K562 (cell line): ENCODE measurements at regions not wholly inside any gene's neighbourhood (a gene's known extent, or its start where the extent isn't known, plus 50 kb on each side); places are given as distances from the start of the nearest gene placed in this dataset.

ENCODE experiments used
- ARID3A ChIP-seq: IDR thresholded peaks from 2 replicates; pipeline ENCODE4 v1.6.1; 2012; ENCODE audit warnings: low read depth, low read length, improper control_type of control experiment, borderline replicate concordance
- CTCFL ChIP-seq: IDR thresholded peaks from 2 replicates; pipeline ENCODE4 v1.6.1; 2011; ENCODE audit warnings: borderline replicate concordance, low read depth, mild to moderate bottlenecking, moderate library complexity, low read length; ENCODE audit not compliant: insufficient read depth, poor library complexity, severe bottlenecking
- MEF2A ChIP-seq: IDR thresholded peaks from 2 replicates; pipeline ENCODE4 v1.6.1; 2011; ENCODE audit warnings: low read depth, mild to moderate bottlenecking, low read length, moderate library complexity; ENCODE audit not compliant: control insufficient read depth
- RAD51 ChIP-seq: fragments of 450-650 bp; IDR thresholded peaks from 2 replicates; pipeline ENCODE4 v1.7.1; 2016; ENCODE audit warnings: low read depth, mild to moderate bottlenecking, borderline replicate concordance
- ZBTB11 ChIP-seq, 3 experiments: fragments of 200-800 bp in 1 of 3; fragments of 250-450 bp in 1 of 3; fragments of 450-650 bp in 1 of 3; sonication (Bioruptor Pico) in 1 of 3; sonication (Bioruptor generic) in 1 of 3; formaldehyde crosslinking in 1 of 3; IDR thresholded peaks; 2 replicates each; pipeline versions ENCODE4 v1.6.1 to v1.8.0; 2016 to 2022; ENCODE audit warnings: mild to moderate bottlenecking in 2 of 3, missing genetic modification characterization in 2 of 3, missing compliant biosample characterization in 1 of 3, moderate library complexity in 1 of 3

GRCh38 chr5:167051402-167051768 is 1240.1 kb upstream of the WWC1 start (continued):
- TF ChIP-seq ZBTB11 (CRISPR knock-in tag; IDR thresholded peaks at IDR 0.05) (no peak), ARID3A (no peak), MEF2A (no peak), RAD51 (no peak), CTCFL (no peak)
